ENCODE measurements at regions not wholly inside any gene's neighbourhood (a gene's known extent, or its start where the extent isn't known, plus 50 kb on each side); places are given as distances from the start of the nearest gene placed in this dataset.

DNA sequence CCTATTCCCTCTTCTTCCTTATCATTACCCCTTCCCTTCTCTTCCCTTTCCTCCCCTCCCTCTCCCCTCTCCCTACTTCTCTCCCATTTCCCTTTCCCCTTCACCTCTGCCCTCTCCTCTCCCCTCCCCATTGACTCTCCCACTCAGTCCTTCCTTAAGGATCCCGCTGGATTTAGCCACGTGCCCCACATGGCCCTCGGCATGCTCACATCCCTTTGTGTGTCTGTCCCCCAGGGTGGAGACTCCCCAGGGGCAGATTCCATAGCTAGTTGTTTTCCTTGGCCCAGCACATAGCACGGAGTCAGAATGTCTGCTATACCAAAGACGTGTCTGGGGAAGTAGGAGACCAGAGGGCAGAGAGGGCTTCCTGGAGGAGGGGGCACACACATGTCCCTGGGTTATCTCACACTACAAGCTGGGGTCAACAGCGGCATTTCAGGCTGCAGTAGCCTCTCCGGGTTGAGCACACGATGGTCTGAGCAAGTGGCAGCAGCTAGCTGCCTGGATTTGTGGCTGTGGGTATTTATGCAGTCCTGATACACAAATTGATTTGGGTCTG is 487.0 kb downstream of the TBC1D22A start:
- DNase-seq (ENCODE audit: low spot score) = no peak

DNA sequence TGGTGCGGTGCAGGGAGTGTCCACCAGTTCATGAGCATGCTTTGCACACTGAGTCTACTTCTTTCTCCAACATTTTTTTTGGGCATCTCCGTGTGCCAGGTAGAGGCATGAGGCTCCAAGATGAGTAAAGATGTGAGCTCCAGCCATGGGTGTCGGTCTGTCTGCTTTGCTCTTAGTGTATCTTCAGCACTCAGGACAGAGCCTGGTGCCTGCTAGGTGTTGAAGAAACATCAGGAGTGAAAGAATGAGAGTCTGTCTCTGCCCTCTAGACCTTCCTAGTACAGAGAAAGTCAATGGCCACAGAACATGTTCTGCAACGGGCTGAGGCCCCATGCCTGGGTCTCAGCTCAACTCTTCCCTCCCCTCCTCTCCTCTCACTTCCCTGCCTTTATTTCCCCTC is 486.5 kb downstream of the TBC1D22A start:
- DNase-seq (ENCODE audit: low spot score) = no peak

DNA sequence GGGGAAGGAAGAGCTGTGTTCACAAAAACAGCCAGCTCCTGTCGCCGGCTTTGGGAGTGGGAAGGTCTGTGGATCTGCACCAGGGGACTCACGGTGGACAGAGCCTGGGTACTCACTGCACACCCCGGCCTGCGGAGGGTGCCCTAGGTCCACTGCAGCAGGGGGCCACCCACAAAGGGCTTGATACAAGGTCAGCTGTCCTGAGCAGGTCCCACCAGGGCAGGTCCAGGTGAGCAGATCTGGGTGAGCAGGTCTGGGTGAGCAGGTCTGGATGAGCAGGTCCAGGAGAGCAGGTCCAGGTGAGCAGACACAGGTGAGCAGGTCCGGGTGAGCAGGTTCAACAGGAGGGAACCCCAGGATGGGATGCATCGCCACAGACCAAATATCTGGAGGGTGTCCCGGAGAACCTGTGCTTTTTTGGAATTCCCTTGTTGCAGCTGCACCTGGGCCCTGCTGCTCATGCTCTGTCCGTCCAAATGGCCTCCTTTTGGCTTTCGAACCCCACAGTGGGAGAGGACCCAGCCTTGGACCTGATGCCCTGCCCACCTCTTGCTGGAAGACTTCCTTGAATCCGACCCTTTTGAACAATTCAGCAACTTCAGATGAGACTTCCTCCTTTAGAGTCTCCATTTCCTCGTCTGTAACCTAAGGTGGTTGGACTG is 485.3 kb downstream of the TBC1D22A start:
- DNase-seq (ENCODE audit: low spot score) = no peak

DNA sequence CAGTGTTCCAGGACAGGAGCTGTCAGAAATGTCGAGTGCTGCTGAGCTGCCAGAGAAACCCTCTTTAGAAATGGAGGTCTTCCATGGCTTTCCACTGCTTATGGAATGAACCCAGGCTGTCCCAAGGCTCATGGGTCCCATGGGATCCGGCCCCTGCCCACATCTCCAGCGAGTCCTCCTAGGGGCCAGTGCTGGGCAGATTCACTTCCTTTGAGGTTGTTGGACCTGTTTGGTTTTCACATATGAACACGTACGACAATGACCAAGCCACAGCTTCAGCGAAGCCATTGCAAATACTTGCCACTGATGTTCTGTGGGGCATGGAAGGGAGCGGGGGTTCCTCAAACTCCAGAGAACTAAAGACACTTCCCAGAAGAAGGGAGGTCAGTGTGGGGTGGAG is 483.3 kb downstream of the TBC1D22A start:
- no peak for DNase-seq (ENCODE audit: low spot score)

DNA sequence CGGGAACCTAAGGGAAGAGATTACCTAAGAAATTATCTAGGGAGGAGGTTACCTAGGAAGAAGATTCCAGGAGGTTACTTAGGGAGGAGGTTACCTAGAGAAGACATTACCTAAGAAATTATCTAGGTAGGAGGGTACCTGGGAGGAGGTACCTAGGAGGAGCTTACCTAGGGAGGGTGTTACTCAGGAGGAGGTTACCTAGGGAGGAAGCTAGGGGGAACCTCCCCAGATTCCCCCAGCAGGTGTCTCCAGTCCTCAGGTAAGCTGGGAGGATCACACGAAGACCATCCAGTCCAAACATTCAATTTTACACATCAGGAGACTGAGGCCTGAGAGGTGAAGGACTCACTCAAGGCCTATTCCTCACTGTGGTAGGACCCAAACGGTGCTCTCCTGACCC is 482.8 kb downstream of the TBC1D22A start:
- DNase-seq (ENCODE audit: low spot score) = no peak

DNA sequence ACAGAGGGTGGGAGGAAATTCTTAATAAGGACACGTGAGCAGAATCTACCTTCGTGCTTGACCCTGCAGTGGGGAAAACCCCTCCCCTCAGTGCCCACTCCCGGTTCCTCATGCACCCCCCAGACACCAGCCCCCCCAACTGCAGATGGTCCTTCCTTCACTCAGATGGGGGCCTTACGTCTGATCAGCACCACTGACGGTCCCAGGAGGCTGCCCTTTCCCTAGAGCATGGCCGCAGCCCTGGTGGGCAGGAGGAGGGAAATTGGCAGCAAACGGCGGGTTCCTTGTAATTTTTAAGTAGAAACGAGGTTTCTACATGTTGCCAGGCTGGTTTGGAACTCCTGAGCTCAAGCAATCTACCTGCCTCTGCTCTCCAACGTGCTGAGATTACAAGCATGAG is 477.7 kb downstream of the TBC1D22A start:
- no peak for DNase-seq (ENCODE audit: low spot score)

DNA sequence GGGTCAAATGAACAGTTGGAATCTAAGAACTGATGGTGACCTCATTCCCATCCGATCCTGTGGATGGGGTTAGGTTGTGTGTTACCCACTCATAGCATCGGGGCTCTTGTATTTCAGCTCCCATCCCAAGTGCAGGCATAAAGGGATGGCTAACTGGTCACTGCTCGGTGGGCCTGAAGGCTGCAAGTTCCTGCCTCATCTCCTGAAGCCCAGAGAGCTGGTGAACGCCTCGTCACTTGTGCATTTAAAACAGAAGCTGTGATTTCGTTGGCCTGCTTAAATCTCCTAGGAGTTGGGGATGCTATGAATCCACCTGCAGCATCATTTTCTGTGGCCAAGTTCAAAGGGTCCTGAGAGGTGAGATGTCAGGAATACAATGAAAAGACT is 477.0 kb downstream of the TBC1D22A start:
- no peak for DNase-seq (ENCODE audit: low spot score)

DNA sequence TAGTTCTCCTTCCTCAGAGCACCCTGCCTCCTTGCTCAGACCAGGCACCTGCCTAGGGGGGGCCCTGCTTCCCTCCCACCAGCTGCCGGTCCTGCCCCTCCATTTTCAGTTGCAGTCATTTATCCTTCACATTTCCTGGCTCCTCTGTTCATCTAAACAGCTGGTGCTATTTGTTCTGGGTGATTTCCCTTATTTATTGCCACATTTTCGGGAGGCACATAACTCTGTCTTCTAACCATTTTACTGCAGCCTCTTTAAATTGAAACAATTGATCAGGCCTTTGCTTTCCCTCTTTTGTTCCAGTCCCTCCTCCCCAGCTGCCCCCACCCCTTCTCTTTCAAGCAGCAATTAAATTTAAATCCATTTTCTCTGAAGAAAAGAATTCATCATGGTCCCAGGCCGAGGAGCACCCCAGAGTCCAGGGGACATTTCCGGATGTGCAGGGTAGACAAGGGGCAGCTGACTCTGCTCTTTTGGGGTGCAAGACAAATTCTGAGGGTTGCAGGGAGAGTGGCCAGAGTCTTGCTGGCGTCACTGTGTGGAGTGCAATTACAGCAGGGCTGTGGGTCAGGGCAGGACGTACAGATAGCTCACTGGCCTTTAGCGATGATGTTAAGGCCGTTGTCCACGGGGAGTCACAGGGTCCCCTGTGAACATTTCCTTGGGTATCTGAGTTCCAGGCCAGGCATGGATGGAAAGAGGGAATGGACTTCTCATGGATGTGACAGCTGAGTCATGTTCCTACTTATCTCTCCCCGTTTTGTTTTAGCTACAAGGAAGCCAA is 476.4 kb downstream of the TBC1D22A start:
- DNase-seq (ENCODE audit: low spot score) = no peak

DNA sequence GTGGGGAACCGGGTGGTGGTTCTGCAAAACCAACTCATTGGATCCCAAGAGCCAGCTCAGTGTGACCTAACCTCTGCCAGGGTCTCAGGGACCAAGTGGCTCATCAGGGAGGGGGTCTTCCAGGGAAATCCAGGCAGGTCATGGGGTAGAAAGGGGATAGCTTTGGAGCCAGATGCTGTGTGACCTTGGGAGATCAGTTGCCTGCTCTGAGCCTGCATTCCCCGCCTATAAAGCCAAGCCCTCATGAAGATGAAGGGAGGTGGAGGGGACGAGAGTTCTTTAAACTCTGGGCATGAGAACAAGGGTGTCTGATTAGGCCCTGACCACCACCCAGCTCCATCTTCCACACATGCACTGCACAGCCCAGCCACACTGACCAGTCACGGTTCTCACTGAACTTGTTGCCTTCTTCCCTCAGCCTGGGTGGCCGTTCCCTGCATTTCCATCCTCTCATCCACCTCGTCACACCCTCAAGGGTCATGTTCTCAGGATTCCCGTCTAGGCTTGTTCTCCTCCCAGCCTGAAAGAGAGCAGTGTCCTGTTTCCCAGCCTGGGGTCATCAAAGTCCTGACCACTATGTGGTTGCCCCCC is 475.5 kb downstream of the TBC1D22A start:
- no peak for DNase-seq (ENCODE audit: low spot score)

DNA sequence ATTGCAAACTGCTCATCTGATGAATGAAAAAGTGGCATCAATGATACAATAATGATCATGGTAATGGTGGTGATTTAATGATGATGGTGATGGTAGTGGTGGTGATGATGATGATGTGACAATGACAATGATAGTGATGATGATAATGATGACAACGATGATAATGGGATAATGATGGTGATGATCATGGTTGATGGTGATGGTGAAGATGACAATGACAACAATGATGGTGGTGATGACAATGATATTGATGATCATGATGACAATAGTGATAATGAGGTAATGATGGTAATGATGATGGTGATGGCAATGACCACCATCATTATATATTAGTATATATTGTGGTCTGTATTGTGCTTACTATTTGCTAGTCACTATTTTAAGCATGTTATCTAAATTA is 474.3 kb downstream of the TBC1D22A start:
- no peak for DNase-seq (ENCODE audit: low spot score)

DNA sequence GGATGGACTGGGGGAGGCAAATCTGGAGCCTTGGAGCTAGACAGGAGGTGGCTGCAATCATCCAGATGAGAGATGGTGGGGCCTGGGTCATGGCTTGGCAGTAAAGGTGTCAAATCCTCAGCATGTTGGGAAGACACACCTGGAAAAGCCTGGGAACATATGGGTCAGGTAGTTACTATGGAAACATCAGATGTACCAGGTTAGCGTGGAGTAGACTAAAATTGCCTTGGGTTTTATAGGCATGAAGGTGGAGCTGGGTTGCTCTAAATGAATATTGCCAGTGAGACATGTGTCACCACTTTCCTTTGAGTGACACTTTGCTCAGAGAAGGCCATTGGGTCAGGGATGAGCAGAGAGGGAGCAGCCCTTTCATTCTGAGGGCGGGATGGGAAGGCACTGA is 473.7 kb downstream of the TBC1D22A start:
- no peak for DNase-seq (ENCODE audit: low spot score)

DNA sequence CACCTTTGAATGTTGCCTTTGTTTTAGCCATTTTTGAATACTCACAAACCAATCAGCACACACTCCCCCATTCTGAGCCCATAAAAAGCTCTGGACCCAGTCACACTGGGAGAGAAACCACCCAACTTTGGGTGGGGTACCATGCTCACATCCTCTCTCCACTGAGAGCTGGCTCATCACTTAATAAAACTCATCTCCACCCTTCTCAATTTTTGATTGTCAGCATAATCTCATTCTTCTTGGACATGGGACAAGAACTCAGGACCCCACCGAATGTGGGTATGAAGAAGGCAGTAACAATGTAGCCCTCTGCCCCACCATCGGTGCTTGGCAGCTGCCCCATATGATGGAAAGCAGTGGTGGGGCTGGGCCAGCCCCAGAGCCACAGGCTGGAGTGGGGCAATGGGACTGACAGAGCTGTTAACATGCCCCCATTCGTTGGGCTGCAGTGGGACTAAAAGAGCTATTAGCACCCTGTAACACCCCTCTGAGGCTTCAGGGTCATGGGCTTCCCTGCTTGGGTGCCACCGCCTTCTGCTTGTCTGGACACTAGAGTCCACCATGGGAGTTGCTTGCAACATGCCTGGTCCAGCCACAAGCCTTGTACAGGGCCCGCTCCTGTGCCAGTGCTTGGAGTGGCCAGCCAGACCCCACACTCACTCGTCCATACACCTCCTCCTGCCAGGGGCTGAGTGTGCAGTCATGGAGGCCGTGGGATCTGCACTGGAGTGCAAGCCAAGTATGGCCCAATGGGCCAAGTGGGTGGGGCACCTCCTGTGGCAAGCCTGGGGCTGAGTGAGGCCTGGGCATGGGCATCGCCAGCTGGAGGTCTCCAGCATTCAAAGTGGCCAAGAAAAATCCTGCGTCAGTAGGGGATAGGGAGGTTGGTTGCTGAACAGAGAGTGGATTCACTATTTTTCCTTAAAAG is 471.1 kb downstream of the TBC1D22A start:
- no peak for DNase-seq (ENCODE audit: low spot score)

DNA sequence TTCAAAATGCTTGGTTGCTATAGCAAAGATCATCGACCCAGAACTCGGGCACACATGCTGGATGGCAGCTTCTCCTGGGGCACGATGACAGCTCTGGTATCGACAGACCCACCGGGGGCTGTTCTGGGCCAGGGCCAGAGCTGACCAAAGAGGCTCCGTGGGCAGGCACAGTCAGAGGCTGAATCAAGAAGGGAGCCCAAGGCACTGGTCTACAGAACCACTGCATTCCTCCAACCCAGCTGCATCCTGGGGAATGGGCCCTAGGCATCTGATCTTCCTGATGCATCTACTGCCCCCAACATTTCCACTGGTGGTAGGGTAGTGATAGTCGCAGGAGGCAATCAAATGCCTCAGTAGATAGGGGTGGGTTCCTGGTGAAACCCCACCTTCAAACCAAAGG is 470.3 kb downstream of the TBC1D22A start:
- no peak for DNase-seq (ENCODE audit: low spot score)

DNA sequence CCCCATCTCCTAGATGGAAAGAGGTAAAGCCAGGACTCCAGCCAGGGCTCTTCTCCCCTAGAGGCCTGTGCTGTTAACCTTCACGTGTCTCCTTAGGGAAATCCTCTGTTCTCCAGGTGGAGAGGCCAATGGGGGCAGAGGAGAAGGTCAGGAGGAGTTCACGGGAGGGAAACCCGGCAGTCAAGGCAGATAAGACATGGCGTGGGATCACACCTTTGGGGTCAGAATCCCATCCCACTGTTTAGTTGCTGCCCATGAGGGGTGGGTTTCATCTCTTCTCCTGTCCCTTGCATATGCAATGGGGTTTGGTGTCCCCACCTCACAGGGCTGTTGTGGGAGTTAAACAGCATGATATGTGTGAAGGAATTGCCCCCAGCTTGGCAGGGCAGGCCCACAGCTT is 469.7 kb downstream of the TBC1D22A start:
- DNase-seq (ENCODE audit: low spot score) = no peak

DNA sequence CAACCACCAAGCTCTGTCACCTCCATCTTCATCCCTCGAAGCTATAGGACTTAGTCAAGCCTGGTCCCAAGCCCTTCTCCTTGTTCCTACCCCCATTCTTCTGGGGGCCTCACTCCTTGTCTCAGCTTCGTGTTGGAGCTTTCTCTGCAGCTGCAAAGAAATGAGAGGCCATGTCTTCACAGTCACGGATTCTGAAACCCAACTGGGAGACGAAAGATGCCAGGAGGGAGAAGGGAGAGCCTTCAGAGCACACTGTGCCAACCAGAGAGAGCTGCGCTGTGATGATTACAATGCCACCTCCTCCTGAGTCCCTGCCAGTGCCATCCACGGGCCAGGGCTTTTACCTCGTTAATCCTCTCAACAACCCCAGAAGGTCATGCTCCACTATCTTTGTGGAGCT is 469.3 kb downstream of the TBC1D22A start:
- DNase-seq (ENCODE audit: low spot score) = no peak

DNA sequence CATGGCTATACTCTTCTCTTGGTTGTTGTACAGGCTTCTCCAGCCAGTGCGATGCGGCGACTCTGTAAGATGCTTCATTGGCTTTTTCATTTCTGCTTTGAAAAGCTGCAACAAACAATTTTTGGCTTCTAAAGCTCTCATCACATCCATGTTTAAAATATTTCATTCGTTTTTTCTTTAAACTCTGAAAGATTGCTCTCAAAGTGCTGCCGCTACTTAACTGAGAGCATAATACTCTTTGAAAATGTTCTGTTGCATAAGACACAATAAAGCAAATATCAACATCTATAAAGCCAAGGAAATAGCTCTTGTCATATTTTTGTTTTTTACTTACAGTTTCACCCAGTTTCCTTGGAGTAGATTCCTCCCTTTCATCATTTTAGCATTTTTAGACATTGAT is 468.3 kb downstream of the TBC1D22A start:
- DNase-seq (ENCODE audit: low spot score) = no peak

DNA sequence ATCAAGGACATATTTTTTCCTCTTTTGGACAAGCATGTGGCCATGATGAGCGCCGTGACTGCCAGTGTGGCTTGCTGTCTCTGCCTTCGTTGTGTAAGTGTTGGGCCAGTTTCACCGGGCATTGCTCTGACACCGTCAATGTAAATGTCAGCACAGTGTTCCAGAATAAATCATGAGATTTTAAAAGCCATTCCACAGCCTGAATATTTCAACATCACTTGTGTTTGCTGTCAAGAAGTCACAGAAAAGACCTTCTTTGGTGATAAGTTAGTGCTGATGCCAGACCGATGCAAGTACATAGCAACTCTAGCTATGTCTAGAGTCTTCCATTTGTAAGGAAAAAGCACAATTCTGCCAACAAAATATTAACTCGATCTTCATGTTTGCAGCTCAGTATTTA is 467.8 kb downstream of the TBC1D22A start:
- DNase-seq (ENCODE audit: low spot score) = no peak

DNA sequence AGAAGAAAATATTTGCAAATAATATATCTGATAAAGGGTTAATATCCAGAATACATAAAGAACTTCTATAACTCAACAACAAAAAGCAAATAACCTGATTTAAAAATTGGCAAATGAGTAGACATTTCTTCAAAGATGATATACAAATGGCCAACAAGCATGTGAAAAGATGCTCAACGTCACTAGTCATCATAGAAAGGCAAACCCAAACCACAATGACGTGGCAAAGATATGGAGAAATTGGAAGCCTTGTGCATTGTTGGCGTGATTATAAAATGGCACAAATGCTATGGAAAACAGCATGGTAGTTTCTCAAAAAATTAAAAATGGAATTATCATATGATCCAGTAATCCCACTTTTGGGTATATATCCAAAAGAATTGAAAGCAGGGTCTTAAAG is 466.3 kb downstream of the TBC1D22A start:
- no peak for DNase-seq (ENCODE audit: low spot score)

DNA sequence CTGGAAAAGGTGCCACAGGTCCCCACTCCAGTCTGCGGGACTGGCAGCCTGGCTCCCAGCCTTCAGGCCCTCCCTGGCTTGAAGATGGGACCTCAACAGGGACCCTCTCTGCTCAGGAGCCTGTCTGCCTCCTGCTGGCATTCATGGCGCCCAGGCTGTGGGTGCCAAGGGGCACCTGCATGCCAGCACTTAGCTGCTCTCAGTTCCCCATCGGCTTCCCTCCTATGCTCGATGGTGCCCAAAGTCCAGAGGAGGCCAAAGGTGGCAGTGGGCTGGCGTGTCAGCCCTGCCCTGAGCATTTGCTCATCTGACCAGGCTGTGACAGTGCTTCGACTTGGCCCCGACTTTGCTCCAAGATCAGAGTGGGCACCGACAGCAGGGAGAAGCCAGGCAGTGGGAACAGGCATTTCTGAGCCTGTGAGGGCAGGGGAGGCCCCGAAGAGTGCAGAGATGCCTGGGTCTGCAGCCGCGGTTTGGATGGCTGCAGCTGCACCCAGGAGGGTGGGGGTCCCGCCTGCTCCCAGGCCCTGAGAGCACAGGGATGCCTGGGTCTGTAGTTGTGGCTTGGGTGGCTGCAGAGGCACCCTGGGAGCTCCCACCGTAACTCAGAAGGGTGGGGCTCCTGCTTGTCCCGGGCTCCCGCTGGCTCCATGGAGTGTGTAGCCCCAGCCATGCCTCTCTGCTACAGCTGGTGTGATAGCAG is 463.6 kb downstream of the TBC1D22A start:
- DNase-seq (ENCODE audit: low spot score) = no peak

DNA sequence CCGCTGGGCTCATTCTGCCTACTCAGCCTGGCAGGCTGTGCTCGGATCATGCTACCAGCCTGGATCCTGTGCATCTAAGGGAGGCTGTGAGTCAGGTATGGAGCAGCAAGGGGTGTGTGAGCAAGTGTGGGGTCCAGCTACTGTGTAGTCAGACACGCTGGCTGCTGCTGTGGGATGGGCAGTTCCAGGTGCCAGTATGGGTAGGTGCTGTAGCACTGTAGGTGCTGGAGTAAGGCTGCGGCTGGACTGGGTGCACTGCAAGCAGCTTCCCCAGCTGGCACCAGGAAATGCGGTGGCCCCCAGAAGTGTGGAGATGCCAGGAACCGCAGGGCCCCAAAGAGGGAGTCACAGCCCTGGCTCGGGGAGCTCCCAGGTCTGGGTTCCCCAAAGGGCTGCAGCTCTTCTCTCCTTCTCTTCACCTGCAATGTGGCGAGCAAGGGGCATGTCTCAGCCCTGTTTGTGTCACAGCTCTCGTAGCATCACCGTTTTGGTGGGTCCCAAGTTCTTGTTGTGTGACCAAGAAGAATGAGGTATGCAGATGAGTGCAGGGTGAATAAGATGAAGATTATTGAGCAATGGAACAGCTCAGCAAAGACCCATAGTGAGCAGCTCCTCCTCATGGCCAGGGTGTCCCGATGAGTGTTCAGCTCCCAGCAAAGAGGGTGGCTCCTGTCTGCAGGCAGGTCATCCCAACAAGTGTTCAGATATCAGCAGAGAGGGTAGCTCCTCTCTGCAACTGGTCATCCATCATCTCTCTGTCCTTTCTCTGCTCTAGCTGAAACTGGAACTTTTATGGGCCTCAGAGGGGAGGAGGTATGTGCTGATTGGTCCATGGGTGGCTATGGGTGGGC is 462.9 kb downstream of the TBC1D22A start:
- no peak for DNase-seq (ENCODE audit: low spot score)
